ENCODE measurements at regions not wholly inside any gene's neighbourhood (a gene's known extent, or its start where the extent isn't known, plus 50 kb on each side); places are given as distances from the start of the nearest gene placed in this dataset.
A peak's percentile ranks its signal among the peaks of the same experiment; 100 is the strongest.
"Not testable (repeated sequence)": the region's sequence is repeated elsewhere in the genome, so short reads cannot be mapped to it uniquely, and the experiment has no call there.

DNA sequence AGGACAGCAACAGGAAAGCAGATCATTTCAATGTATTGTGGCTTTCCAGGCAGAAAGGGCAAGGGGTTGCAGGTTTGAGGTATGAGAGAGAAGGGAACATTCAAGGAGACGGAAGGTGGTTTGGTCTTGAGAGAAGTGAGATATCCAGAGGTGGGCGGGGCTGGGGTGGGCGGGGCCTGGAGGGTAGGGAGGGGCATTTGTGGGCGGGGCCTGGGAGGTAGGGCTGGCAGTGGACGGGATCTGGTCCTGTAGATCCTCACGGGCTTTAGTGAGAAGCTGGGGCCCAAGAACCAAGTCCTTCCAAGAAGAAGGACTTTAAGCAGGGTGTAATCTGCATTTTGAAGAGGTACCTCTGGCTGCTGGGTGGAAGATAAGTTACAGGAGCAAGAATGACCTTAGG lies 199.2 kb downstream of the MN1 start:
- no peak for DNase-seq

DNA sequence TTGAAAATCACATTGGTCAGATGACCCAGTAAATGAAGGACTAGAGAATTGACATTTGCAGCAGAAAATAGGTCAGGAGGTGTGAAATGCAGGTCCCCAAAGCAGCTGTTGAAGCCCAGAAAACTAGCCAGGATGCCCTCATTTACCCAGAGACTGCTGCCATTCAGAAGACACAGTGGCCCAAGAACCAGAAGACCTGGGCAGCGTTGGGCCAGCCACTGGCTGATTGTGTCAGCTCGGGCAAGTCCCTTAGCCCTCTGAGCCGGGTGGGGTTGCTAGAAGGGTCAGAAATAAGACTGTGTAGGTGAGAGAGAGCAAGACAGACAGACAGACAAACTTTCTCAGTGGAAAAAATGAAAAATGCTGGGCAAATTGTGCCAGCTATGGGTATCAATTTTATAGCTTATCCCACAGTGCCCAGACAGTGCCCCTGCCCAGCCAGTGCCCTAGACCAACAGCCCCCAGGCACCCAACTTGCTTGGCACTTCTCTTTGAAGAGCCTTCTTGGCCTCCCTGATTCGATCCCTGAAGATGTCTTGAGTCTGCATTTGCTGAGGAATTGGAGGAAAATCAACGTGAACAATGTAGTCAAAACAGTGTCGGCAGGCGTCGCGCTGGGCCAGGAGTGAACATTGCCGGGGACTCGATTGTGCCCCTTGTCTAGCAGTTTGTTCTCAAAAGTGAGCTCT lies 198.3 kb downstream of the MN1 start:
- peak in 1 of 56 donors; percentile 40 for DNase-seq

- peak in 10 of 56 donors; percentile 2 to 47 (median 14) for DNase-seq
Observed at GRCh38 chr22:27603800-27604144, 197.8 kb downstream of the MN1 start.

DNA sequence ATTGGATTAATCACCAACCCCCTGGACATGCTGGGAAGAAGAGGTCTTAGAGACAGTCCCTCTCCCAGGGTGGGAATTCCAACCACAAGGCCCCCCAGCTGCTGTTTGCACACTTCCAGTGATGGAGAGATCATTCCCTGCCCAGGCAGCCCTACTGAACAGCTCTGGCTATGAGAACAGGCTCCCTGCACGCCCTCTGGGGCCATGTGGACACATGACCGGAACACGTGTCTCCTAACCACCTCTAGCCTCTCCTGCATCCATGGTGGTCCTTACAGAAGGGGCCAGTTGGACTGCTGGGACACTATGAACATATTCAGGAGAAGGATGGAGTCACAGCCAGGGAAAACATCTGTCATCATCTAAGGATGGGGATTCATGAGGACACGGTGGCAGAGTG lies 196.2 kb downstream of the MN1 start:
- no peak for DNase-seq

GRCh38 chr22:27607750-27608149 lies 193.8 kb downstream of the MN1 start:
- DNase-seq, result not testable (repeated sequence)

DNA sequence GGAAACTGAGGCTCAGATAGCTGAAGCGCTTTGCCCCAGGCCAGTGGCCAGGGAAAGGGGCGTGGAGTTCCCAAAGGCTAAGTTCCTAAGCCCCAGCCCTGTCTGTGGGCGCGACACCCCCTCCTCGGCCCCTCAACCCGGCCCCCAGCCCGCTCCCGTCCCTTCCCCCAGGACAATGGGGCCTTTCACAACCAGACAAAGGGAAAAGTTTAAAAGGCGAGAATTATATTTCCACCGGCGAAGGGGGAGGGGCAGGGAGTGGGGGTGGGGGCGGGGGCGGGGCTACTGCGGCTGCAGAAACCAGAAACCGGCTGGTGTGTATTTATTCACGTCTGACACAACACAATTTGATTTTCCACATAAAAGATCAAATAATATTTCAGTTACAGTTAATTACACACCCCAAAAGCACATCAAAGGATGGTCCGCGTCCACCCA lies 192.1 kb downstream of the MN1 start:
- DNase-seq, result peak in 8 of 56 donors; percentile 7 to 51 (median 18)

DNA sequence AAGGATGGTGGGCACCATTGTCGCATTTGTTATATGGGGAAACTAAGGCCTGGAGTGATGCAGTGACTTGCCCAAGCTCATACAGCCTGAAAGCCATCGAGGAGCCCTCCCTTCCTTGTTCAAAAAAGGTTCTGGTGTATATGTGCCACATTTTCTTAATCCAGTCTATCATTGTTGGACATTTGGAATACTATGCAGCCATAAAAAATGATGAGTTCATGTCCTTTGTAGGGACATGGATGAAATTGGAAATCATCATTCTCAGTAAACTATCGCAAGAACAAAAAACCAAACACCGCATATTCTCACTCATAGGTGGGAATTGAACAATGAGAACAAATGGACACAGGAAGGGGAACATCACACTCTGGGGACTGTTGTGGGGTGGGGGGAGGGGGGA lies 191.4 kb downstream of the MN1 start:
- DNase-seq, result not testable (repeated sequence)

DNA sequence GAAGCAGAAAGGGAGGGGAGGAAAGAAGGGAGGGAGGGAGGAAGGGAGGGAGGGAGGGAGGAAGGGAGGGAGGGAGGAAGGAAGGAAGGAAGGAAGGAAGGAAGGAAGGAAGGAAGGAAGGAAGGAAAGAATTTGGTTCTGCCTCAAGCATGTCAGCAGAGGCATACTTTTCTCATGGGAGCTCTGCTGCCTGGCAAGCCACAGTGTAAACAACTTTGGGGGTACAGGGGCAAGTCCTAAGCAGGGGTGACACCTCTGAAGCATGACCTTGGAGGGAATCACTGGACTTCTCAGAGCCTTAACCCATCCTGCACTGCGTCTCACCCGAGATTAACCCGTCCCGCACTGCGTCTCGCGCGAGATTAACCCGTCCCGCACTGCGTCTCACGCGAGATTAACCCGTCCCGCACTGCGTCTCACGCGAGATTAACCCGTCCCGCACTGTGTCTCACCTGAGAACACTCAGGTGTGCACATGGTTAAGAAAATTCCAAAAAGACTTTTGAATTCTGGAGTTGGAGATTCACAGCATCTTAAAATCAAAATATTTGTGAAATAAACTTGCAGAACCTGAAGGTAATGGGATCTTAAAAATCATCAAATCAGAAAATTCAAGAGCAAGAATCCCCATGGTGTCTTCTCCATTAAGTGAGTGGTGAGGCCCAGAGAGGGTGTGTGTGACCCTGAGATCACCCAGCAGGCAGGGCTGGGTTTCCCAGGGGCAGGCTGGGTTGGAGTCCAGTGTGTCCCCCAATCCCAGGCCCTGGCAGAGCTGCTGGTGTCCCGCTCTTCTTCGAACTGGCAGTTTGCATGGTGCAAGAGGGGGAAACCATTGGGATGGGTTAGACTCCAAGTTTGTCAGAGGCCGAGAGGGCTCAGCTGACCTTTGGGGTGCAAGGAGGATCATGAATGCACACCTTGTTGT lies 190.4 kb downstream of the MN1 start:
- DNase-seq, result no peak

GRCh38 chr22:27612115-27612514 lies 189.4 kb downstream of the MN1 start:
- no peak for DNase-seq

DNA sequence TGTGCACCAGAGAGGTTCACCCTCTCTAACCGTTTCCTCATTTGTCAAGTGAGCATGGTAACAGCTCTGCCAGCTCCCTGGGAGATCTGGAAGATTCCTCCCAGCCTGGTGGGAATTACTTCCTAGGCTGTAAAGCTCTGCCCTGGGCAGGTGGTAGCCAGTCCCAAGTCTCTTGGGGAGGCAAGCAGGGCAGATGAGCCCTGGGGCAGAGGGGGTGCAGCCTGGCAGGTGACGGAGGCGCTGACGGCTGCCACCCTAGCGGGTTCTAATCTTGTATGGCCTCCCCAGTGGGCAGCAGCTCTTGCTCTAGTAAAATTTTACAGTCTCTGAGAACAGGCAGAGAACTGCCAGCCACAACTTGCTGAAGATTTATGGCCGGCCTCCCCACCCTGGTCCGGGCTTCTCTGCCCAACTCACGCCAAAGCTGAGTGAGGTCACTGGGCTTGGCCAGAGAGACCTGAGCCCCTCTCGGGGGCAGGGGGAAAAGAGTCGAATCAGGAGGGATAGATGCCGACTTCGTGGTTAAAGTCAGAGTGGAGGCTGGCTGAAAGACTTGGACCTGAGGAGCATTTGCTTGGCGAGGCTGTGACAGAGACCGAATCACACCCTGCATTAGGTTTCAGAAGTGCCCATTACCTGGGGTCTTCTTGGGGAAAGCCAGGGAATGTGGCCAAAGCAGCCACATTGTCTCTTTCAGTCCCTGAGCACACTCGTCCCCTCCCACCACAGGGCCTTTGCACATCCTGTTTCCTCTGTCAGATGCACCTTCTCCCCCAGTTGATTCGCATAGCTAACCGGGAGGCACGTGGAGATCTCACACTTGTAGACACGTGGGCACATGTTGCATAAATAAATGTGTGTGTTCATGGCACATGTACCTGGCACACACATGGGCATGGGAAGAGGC lies 188.2 kb downstream of the MN1 start:
- DNase-seq, result no peak

- DNase-seq, result no peak
Observed at GRCh38 chr22:27614006-27614649, 187.4 kb downstream of the MN1 start.

- no peak for DNase-seq
Observed at GRCh38 chr22:27614650-27615007, 186.9 kb downstream of the MN1 start.

DNA sequence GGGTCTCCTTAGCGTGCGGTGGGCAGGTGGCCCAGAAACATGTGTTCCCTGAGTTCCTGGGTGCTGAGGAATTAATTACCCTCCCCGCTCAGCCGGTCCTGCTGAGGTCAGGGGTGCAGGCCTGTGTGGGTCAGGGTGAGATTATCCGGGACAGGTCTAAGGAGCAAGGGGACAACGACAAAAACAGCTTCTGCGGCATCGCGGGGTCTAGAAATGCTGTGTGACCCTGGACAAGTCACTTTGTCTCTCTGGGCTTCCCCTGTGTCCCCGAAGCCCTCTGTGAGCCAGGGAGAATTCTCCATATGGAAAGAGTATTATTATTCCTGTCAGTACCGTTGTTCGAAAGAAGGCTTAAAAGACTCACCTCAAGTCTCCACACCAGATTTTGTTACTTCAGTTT lies 186.1 kb downstream of the MN1 start:
- no peak for DNase-seq

DNA sequence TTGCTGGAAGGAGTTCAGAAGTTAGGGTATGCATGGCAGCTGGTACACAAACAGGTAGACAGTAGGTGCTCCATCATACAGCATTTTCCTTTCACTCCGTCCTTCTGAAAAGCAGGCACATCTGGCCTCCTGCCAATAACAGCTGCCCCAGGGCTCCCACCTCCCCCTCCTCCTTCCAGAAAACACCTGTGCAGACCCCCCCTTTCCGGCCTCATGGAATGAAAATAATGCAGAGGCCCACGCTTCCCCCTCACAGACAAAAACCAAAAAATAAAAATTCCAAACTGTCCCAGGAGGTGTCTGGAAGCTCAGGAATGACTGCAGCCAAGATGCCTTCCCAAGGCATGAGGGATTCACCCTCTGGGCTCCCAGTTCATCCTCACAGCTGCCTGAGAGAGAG lies 185.5 kb downstream of the MN1 start:
- no peak for DNase-seq

DNA sequence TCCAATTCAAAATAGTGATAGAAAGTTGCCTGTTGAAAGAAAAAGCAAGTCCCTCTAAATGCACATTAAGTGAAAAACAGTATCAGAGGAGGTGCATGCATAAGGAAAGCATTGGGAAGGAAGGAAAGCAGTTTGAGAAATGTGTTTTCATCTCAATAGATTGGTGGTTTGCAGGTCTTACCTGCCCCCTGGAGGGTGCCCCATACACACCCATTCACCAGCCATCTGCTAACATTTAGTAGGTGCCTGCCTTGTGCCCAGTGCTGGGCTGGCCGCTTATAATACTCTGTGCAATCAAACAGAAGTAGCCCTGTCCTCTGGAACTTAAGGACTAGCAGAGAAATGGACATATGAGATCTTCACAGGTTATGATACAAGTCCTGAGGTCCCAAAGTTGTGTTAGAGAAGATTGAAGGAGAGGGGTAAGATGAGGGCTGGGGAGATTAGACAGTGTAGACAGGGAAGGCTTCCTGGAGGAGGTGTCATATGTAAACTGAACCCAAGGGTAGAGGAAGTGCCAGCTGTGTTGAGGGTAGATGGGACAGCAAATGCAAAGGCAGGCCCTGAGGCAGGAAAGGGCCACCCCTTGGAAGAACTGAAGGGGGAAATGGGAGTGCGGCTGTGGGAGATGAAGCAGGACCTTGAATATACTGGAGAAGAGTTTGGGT lies 184.2 kb downstream of the MN1 start:
- DNase-seq, result no peak

- no peak for DNase-seq
Observed at GRCh38 chr22:27620367-27621154, 181.0 kb downstream of the MN1 start.

GRCh38 chr22:27621486-27622070 lies 180.0 kb downstream of the MN1 start:
- DNase-seq, result no peak

DNA sequence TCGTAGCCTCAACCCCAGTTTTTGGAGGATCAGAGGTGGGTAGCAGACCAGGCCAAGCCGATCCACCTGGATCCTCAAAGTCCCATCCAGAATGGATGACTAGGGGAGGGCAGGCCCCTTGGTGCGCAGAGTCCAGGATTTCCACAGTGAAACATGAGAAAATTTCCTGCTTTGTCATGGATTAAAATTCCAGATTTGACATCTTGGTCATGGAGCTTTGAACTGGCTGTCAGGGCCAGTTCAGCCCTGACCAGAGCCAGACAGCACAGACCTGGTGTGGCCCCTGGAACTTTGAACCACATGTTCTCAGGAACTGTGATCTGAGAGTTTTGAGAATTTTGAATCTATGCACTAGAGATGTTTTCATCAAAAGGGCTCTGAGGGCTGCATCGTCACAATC lies 177.5 kb downstream of the MN1 start:
- no peak for DNase-seq

GRCh38 chr22:27624705-27625104 lies 176.9 kb downstream of the MN1 start:
- DNase-seq, result no peak

All from nucleus accumbens (tissue), 56 donors.